SK-N-SH (cell line): ENCODE measurements at regions not wholly inside any gene's neighbourhood (a gene's known extent, or its start where the extent isn't known, plus 50 kb on each side); places are given as distances from the start of the nearest gene placed in this dataset.

Experiments used
- TF ChIP-seq, protein P1 (sequence below): IDR thresholded peaks from 2 replicates; pipeline ENCODE4 v1.4.0; 2012; ENCODE audit warnings: low read depth
- TF ChIP-seq, protein P2 (sequence below): fragments of 150-350 bp; IDR thresholded peaks from 2 replicates; pipeline ENCODE4 v1.6.1; 2017; ENCODE audit warnings: antibody characterized with exemption, low read length, low read depth, borderline replicate concordance

DNA sequence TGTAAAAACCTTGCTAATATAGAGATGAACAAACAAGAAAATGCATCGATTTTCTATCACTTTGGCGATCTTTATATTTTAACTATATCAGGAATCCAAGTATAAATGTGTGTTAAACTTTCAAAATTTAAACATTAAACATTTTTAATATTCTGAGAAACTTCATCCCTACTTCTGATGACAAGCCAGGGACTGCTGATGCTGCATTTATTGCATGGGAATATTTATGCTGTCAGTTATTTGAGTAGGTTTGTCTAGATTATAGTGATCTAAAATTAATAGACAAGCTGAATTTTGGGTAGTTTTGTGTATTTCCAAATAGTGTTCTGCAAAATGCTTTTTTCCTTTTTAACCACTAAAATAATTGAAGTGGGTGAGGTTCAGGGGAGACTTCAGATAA lies 175.3 kb downstream of the LEPR start:
- TF ChIP-seq, protein P1, sequence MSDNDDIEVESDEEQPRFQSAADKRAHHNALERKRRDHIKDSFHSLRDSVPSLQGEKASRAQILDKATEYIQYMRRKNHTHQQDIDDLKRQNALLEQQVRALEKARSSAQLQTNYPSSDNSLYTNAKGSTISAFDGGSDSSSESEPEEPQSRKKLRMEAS: no peak
- TF ChIP-seq, protein P2, sequence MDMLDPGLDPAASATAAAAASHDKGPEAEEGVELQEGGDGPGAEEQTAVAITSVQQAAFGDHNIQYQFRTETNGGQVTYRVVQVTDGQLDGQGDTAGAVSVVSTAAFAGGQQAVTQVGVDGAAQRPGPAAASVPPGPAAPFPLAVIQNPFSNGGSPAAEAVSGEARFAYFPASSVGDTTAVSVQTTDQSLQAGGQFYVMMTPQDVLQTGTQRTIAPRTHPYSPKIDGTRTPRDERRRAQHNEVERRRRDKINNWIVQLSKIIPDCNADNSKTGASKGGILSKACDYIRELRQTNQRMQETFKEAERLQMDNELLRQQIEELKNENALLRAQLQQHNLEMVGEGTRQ: no peak
